Neural progenitor cell (in vitro differentiated cells): ENCODE measurements at regions not wholly inside any gene's neighbourhood (a gene's known extent, or its start where the extent isn't known, plus 50 kb on each side); places are given as distances from the start of the nearest gene placed in this dataset.

Experiments used
- CTCF ChIP-seq: fragments of 200-600 bp; sonication (generic); IDR thresholded peaks from 2 replicates; pipeline ENCODE4 v1.5.1; 2017; ENCODE audit warnings: antibody characterized with exemption, mild to moderate bottlenecking
- EZH2 ChIP-seq: fragments of 200-600 bp; sonication (generic); IDR thresholded peaks from 2 replicates; pipeline ENCODE4 v1.6.1; 2017; ENCODE audit warnings: antibody characterized with exemption, mild to moderate bottlenecking, moderate library complexity
- EZH2phosphoT487 ChIP-seq: fragments of 200-600 bp; sonication (generic); IDR thresholded peaks from 2 replicates; pipeline ENCODE4 v1.6.1; 2017; ENCODE audit warnings: antibody characterized with exemption

GRCh38 chr17:52837492-52837891 is 679.0 kb upstream of the CA10 start:
- TF ChIP-seq CTCF, result no peak
- no peak for TF ChIP-seq EZH2
- TF ChIP-seq EZH2phosphoT487, result no peak
